KOPT-K1 (cell line): ENCODE measurements at regions not wholly inside any gene's neighbourhood (a gene's known extent, or its start where the extent isn't known, plus 50 kb on each side); places are given as distances from the start of the nearest gene placed in this dataset.
"Not testable (repeated sequence)": the region's sequence is repeated elsewhere in the genome, so short reads cannot be mapped to it uniquely, and the experiment has no call there.

Source experiments
- H3K27ac ChIP-seq: fragments of 200-600 bp; sonication (generic); 2 replicates; pipeline ENCODE4 v1.5.1; 2016; ENCODE audit warnings: antibody characterized with exemption, mild to moderate bottlenecking, low read depth, low read length; ENCODE audit not compliant: poor library complexity, severe bottlenecking
- H3K36me3 ChIP-seq: fragments of 200-600 bp; sonication (generic); 2 replicates; pipeline ENCODE4 v1.5.1; 2017; ENCODE audit warnings: antibody characterized with exemption, mild to moderate bottlenecking, low read length, moderate library complexity; ENCODE audit not compliant: insufficient read depth
- H3K9me3 ChIP-seq: fragments of 200-600 bp; sonication (generic); 2 replicates; pipeline ENCODE4 v1.5.1; 2017; ENCODE audit warnings: antibody characterized with exemption, low read length, mild to moderate bottlenecking; ENCODE audit not compliant: insufficient read depth, poor library complexity, severe bottlenecking

DNA sequence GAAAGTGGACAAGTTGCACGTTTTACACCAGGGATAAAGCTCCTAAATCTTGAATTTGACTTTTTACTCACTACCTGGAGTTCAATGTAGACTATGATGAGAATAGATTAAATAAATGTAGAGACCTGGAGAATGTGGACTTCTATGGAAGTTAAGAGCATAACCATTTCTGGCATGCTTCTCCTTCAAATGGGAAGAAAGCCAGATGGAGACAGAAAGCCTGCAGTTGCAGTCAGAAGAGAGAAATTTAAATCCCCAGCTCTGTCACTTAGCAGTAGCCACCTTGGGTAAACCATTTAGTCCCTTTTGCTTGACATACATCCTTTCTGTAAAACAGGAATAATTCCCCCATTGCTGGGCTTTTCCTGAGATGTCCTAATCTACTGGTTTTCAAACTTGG is 355.3 kb upstream of the AUTS2 start:
- H3K27ac ChIP-seq, result no peak overlapping the region
- H3K36me3 ChIP-seq, result no peaks in the 10 kb centered on the region
- no peaks in the 10 kb centered on the region for H3K9me3 ChIP-seq

DNA sequence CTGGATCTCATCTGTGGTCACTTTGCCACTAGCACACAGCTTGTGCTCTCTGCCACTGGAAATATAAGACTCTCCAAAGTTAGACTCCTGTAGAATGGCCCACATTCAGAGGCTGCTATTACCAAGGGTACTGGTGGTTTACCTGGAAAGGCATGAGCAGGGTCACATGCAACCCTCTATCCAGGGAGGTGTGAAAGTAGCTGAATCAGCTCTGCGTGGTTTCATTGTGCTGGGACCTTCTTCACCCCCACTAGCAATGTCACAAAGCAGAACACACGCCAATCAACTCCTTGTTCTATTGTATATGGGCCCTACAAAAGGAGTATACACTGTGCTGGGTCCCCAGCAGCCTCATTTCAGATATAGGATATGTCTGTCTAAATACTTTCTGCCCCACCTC is 353.6 kb upstream of the AUTS2 start:
- H3K9me3 ChIP-seq, result no peaks in the 10 kb centered on the region
- H3K27ac ChIP-seq, result no peak overlapping the region
- no peaks in the 10 kb centered on the region for H3K36me3 ChIP-seq

DNA sequence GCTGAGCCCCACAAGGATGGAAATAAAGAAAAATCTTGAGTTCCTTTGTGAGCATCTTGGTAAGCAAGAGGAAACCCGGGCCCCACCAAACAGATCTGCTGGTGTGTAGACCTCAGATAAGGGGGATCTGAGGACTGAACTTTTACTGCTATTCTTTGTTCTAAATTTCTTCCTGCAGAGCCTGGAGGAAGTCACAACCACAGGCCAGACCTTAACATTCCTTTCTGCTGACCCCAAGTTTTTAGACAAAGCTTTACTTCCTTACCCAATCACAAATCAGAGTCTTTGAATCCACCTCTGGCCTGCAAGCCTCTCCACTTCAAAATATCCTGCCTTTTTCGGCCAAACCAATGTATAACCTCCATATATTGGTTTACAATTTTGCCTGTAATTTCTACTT is 352.6 kb upstream of the AUTS2 start:
- Histone ChIP-seq H3K27ac (no peak overlapping the region), H3K9me3 (no peaks in the 10 kb centered on the region), H3K36me3 (no peaks in the 10 kb centered on the region)

DNA sequence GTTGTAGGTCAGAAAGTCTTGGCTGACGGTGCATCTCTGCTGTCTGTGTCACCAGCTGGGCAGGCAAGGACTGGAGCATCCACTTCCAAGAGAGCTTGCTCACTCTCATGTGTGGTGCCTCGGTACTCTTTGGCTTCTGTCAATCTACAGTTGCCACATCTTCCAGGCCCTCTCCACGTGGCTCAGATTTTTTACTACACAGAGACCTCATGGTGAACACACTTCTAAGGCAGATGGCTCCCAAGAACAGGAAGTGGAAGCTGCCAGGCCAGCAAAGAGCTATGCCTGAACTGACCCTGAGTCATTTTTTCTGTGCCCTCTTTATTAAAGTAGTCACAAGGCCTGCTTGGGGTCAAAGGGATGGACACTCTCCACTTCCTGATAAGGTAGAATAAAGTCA is 351.5 kb upstream of the AUTS2 start:
- H3K27ac ChIP-seq, result no peak overlapping the region
- no peaks in the 10 kb centered on the region for H3K36me3 ChIP-seq
- H3K9me3 ChIP-seq, result no peaks in the 10 kb centered on the region

DNA sequence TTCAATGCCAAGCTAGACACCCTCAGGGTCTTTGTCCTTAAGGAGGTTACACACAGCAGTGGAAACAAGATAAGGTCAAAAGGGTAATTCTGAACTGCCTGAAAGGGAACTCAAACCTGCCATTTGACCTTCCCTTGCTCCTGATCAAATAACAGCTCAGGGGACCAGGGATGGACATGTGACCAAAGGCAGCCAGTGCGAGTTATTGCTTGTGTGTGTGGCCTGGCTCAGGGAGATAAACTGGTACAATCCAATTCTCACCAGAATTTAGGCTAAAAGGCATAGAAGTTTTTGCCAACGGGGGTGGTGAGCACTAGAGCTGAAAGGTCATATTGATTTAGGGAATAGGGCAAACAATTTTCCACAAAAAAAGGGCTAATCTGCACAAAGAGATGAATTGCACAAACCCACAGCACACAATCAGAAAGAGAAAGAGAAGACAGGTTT is 349.9 kb upstream of the AUTS2 start:
- not testable (repeated sequence) for H3K36me3 ChIP-seq, H3K27ac ChIP-seq, H3K9me3 ChIP-seq

DNA sequence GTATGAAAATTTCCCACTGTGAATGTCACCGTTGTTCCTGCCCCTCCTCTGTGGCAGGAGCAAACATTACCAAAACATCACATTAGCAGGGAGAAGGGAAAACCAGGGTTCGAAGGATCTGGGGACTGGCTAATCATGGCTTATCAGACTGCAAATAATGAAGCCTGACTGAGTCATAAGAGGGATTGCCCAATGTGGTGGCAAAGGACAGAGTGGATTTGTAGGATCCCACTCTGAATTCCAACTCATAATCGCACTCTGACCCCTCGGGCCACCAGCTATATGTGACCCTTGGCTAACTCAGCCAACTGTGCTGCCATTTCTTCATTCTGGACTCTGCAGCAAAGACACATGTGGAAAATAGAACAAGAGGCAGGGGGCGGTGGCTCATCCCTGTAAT is 347.3 kb upstream of the AUTS2 start:
- H3K36me3 ChIP-seq, result no peaks in the 10 kb centered on the region

DNA sequence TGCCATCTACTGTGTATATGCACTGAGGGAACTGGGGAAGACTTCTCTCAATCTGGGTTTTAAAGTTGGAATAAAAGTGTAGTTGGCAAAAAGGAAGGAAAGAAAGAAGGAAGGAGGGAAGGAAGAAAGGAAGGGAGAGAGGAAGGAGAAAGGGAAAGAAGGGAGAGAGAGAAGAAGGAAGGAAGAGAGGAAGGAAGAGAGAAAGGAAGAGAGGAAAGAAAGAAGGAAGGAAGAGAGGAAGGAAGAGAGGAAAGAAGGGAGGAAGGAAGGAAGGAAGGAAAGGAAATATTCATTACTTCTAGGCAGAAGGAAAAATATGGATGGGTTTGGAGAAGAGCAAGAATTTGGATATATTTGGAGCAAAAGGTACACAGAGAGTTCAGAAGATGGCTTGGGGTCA is 343.6 kb upstream of the AUTS2 start:
- H3K27ac ChIP-seq, result no peak overlapping the region
- no peaks in the 10 kb centered on the region for H3K9me3 ChIP-seq
- H3K36me3 ChIP-seq, result no peaks in the 10 kb centered on the region

More for the DNA sequence above, 347.3 kb upstream of the AUTS2 start:
- Histone ChIP-seq H3K27ac (no peak overlapping the region), H3K9me3 (no peaks in the 10 kb centered on the region)

DNA sequence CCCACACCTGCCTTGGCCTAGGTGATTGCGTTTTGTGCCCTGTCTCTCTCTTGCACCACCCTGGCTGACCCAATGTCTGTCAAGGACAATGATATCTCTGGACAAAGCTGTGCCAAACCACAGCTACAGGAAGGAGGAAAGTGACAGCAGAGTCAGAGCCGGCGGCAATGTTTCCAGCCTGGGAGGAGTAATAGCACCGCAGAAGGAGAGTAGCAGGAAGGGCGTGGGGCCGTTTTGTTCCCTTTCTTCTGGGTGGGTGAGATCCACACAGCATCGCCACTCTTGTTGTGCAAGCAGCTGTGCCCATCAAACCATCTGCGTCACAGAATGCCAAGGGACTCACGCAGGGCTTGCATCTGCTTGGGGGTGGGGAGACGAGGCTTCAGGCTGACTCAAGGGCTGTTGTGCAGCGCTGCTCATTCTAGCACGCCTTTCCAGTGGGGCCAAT is 341.6 kb upstream of the AUTS2 start:
- no peak overlapping the region for H3K27ac ChIP-seq
- H3K36me3 ChIP-seq, result no peaks in the 10 kb centered on the region

DNA sequence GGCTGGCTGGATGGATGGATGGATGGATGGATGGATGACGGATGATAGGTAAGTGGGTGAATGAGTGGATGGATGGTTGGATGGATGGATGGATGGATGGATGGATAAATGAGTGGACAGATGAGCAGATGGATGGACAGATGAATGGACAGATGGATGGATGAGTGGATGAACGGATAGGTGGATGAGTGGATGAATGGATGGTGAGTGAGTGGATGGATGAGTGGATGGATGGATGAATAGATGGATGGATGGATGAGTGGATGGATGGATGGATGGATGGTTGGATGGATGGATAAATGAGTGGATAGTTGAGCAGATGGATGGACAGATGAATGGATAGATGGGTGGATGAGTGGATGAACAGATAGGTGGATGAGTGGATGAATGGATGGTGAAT is 340.7 kb upstream of the AUTS2 start:
- Histone ChIP-seq H3K27ac (no peak overlapping the region), H3K9me3 (no peaks in the 10 kb centered on the region), H3K36me3 (no peaks in the 10 kb centered on the region)

More for the DNA sequence above, 341.6 kb upstream of the AUTS2 start:
- no peaks in the 10 kb centered on the region for H3K9me3 ChIP-seq

DNA sequence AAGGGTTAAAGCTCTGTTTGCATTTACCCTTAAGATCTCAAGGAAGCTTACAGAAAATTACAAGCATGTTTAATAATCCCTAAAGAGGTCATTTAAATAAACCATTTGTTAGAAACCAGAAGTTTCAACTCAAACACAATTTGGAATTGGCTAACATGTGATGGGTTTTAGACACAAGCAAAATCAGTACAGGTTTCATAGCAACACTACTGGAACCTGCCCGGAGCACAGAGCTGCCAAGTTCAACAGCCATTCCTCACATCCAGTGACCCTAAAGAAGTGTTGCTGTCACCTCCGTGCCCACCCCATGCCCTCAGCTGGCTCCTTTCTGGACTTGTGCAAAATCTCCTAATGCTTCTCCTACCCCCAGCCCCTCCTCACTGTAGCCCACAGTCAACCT is 338.8 kb upstream of the AUTS2 start:
- Histone ChIP-seq H3K27ac (no peak overlapping the region), H3K9me3 (no peaks in the 10 kb centered on the region), H3K36me3 (no peaks in the 10 kb centered on the region)

DNA sequence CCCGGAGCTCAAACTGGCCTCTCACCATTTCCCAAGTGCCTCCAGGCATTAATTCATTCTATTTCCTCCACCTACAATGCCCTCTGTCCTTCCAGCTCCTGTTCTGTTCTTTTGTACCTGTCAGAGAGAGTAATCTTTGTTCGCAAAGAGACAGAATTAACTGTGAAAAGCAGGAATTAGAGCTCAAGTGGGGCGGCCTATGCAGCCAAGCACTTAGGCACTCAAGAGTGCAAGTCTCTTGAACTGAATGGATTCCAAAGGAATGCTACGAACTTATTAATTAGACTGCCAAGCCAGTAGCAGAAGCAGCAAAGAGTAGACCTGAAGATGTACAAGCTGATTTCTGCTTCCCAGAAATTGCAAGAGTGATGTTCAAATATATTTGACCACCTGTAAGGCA is 338.3 kb upstream of the AUTS2 start:
- Histone ChIP-seq H3K27ac (no peak overlapping the region), H3K9me3 (no peaks in the 10 kb centered on the region), H3K36me3 (no peaks in the 10 kb centered on the region)

DNA sequence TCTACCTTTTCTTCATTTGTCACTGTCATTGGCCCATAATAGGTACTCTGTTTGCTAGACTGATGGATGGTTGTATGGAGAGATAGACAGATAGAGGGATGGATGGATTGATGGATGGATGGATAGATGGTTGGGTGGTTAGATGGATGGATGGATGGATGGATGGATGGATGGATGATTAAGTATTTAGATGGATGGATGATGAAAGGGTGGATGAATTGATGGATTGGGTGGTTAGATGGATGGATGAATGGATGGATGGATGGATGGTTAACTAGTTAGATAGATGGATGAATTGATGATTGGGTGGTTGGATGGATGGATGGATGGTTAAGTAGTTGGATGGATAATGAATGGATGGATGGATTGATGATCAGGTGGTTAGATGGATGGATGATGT is 334.7 kb upstream of the AUTS2 start:
- Histone ChIP-seq H3K9me3 (peaks cover 6% of the 10 kb centered on the region), H3K36me3 (no peaks in the 10 kb centered on the region), H3K27ac (no peak overlapping the region)

DNA sequence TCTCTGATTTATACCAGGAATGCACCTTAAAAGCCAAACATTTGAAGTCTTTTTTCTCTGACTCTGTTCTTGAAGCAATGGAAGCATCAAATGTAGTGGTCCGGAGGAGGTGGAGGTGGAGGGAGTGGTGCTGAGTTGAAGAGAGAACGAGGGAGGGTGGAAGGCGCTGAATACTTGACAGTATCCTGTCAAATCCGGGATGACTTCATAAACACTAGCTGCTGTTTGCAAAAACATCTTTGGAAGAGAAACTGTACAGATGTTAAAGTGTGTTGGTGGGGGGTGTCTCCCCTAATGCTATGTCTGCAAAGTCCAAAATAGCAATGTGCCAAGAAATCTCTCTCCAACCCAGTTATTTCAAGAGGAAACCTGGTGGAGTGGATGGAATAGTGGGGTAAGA is 328.5 kb upstream of the AUTS2 start:
- Histone ChIP-seq H3K27ac (no peak overlapping the region), H3K9me3 (peaks cover 6% of the 10 kb centered on the region), H3K36me3 (no peaks in the 10 kb centered on the region)

DNA sequence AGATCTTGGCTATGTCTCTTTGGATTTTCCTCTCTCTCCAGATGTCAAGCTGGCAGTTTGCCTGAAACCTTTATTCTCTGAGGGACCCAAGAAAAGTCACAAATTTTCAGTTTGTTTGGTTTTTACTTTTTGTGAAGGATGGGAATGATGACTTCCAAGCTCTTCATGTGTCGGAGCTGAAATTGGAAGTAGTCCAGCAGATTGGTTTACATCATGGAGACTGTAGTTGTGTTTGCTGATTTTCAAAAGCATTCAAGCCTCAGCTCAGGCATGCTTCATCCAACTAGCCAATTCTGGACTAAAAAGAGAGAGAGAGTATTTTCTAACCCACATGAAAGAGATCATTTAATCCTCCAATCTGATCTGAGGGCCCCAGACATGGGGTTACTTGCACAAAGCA is 326.2 kb upstream of the AUTS2 start:
- peaks cover 6% of the 10 kb centered on the region for H3K9me3 ChIP-seq
- H3K36me3 ChIP-seq, result no peaks in the 10 kb centered on the region
- H3K27ac ChIP-seq, result no peak overlapping the region

DNA sequence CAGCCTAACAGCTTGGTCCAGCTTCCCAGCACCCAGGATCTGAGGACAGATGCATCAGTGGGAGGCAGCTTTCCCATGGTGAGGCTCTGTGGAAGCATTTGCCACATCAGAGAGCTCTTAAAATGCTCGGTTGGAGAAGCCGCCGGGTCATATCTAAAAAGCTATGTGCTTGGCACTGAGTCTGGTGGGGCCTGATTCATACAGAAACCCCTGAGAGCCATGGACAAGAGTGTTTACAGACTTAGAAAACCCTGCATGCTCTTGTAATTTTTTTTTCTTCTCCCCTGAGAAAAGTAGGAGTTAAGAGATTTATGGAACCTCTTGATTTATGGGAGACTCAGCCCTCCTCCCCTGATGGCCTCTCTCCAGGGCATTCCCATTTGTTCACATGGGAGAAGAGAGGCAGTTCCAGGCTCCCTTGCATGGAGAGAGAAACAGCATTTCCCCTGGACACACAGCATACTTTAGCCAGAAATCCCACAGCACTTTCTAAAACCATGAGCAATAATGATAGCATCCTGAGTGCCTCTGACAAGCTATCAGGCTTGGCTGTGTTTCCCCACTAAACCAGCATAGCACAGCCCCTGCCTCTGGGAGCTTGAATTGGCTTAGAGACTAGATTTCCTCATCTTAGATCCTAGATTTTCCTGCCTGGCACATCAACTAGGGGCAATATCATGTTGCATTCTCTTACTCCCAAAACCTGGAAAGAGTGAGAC is 322.1 kb upstream of the AUTS2 start:
- H3K9me3 ChIP-seq, result peaks cover 16% of the 10 kb centered on the region
- no peaks in the 10 kb centered on the region for H3K36me3 ChIP-seq
- no peak overlapping the region for H3K27ac ChIP-seq

DNA sequence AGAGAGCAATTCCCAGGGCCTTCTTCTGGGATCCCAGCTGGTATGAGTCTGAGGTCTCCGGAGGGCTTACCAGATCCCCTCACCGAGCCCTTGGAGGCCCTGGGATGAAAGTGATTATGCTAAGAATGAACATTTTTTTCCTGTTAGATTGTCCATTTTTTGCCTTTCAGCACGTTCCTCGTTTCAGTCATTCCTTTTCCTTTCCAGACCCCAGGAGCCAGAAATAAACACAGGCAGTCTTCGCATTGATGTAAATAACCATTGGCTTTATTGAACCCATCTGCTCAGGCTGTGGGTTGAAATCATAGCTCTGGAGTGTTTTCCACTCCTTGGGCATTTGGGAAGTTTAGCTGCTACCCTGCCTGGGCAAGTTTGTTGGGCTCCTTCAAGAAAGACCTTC is 320.9 kb upstream of the AUTS2 start:
- no peak overlapping the region for H3K27ac ChIP-seq
- peaks cover 16% of the 10 kb centered on the region for H3K9me3 ChIP-seq
- H3K36me3 ChIP-seq, result no peaks in the 10 kb centered on the region
